ENCODE measurements at regions not wholly inside any gene's neighbourhood (a gene's known extent, or its start where the extent isn't known, plus 50 kb on each side); places are given as distances from the start of the nearest gene placed in this dataset.

DNA sequence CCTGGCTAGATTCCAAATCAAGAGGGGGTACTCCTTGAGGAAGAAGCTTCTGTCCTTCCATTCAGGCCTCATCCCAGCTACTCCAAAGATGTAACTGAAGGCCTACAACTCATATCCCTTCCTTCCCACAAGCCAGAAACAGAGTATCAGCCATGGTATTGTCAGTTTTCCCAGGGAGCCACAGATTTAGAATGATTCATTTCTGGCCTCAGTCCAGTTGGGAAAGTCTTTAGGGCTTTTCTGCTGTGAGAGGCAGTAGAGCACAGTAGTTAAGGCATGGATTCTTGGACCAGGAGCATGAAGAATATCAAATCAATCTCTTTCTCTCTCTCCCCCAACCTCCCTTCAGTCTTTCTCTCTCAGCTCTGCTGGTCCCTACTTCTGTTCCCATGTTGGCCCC lies 505.0 kb downstream of the BCOR start:
- DNase-seq (ENCODE audit: low read depth in 2 of 2): peak in 1 of 2 experiments; percentile 11

DNA sequence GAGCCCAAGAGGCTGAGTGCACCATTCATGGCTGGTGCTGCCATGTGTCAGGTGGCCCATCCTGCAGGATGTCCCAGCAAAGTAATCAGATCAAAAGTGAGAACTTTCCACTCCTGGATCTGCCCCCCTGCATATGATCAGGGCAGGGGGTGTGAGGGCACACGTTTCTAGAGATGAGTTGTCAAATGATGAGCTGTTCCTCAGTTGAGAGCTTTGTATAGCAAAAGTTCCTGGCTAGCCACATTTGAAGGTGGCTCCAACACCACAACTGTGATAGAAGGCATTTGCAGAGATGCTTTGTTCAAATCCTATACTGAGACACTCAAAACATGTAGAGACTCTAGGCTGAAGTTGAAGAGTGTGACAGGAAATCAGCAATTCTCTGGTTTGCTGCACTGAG lies 501.8 kb downstream of the BCOR start:
- DNase-seq (ENCODE audit: low read depth in 2 of 2): no peak

GRCh38 chrX:39596437-39596836 lies 501.3 kb downstream of the BCOR start:
- DNase-seq (ENCODE audit: low read depth in 2 of 2): no peak

GRCh38 chrX:39599339-39599738 lies 498.4 kb downstream of the BCOR start:
- DNase-seq (ENCODE audit: low read depth in 2 of 2): no peak

DNA sequence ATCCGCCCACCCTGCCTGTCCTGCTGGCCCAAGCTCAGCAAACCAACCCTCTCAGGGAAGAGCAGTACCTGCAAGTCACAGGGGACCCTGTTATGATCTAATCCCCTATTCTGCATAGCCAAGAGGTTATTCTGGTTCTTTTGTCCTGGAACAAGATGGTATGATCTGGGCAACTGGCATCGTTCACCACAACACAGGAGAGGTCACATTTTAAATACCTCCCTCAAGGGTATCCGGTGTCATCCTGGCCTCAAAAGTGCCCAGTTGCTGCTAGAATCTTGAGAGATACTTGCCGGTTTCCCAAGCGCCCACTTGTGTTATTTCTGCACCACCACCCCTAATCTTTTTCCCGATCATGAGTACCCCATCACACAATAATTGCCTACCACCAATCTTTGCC lies 497.5 kb downstream of the BCOR start:
- DNase-seq (ENCODE audit: low read depth in 2 of 2): no peak

DNA sequence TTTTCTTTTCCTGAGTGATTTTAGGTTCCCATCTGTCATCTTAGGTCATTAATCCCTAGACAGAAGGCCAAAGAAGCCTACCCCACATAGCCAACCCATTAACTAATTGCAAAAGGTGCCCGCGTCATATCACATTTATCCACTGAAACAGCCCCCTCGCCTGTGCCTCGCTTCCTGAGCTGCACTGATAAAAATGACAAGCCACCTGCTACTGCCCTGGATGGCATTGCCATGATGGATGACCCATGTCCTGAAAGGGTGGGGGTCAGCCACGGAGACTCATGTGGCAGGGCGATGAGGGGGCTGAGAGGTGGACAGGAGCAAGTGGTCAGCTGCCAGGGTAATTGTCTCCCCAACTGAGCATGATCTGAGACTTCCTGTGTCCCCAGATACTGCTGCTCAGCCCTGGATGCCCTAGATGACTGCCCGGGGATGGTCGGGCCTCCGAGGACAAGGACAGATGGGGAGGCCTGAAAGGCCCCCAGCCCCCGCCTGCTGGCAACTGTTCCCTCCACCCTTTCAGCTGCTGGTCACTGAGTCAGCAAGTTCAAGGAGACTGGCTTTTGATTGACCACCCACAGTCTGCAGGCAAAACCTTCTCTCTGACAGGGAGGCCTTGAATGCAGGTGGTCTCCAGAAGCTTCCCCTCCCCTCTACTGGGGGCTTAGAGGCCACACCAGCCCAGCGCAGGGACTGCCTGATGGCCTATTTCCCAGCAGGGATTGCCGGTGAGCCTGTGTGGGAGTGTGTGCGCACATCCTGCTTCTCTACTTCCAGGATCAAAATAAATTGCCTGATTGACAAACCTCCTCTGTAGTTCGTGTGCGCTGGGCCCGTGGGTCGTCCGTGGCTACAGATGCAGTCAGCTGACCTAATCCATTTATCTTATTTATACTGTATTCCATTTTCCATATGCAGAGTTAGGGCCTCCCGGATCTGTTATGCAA lies 496.3 kb downstream of the BCOR start:
- no peak for DNase-seq (ENCODE audit: low read depth in 2 of 2)

GRCh38 chrX:39602195-39602594 lies 495.6 kb downstream of the BCOR start:
- DNase-seq (ENCODE audit: low read depth in 2 of 2): no peak

DNA sequence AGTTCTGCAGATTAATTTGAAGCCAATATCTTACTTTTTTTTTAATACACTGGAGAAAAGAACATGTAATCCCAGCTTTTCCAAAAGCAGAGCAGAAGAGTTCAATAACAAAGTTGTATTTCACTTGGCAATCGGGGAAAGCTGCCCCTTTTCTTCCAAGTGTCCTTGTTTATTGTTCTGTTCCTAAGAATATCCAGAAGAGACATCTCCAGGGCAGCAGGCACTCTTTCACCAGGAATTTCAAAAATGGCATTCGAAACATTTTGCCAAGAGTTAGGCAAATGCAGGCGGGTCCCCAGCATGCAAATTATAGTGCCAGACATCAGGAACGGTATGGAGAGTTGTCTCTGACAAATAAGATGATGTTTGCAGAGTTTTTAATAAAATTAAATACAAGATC lies 494.5 kb downstream of the BCOR start:
- no peak for DNase-seq (ENCODE audit: low read depth in 2 of 2)

DNA sequence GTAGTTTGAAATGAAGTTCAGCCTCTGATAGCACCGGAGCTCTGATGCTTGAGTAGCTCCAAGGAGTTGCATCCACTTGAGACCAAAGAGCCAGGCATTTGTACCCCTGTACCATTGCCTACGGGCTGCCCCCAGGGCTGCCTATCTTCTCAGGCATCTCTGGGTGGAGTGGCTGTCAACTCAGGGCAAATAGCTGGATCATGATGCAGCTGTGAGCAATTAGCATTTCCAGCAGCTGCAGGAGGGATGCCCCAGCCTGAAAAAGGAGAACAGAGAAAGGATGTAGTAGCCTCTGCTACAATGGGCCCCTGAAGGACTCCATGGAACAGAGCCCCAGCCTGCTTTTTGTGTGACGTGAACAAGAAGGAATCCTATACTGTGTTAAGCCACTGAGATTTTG lies 492.6 kb downstream of the BCOR start:
- DNase-seq (ENCODE audit: low read depth in 2 of 2): no peak

GRCh38 chrX:39605866-39606265 lies 491.9 kb downstream of the BCOR start:
- no peak for DNase-seq (ENCODE audit: low read depth in 2 of 2)

- DNase-seq (ENCODE audit: low read depth in 2 of 2): no peak
Observed at GRCh38 chrX:39609941-39610340, 487.8 kb downstream of the BCOR start.

DNA sequence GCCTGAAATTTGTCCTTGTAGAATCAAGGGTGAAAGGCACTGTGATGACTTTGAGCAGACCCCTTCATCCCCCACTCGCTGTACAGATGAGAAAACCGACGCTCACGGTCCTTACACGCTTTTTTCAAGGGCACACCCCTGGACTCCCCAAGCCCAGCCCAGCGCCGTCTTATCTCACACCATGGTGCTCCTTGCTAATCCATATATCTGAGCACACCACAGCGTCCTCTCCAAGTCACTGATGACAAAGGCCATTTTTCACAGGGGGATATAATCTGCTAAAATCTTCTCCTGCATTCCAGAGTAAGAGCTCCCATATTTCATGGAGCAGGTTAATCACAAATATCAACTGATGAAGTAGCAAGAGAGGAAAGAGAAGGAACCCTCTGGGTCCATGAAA lies 486.3 kb downstream of the BCOR start:
- no peak for DNase-seq (ENCODE audit: low read depth in 2 of 2)

GRCh38 chrX:39613482-39613995 lies 484.2 kb downstream of the BCOR start:
- DNase-seq (ENCODE audit: low read depth in 2 of 2): no peak

GRCh38 chrX:39613997-39614679 lies 483.6 kb downstream of the BCOR start:
- DNase-seq (ENCODE audit: low read depth in 2 of 2): no peak

GRCh38 chrX:39614680-39614998 lies 483.1 kb downstream of the BCOR start:
- no peak for DNase-seq (ENCODE audit: low read depth in 2 of 2)

GRCh38 chrX:39616098-39616729 lies 481.5 kb downstream of the BCOR start:
- DNase-seq (ENCODE audit: low read depth in 2 of 2): no peak

DNA sequence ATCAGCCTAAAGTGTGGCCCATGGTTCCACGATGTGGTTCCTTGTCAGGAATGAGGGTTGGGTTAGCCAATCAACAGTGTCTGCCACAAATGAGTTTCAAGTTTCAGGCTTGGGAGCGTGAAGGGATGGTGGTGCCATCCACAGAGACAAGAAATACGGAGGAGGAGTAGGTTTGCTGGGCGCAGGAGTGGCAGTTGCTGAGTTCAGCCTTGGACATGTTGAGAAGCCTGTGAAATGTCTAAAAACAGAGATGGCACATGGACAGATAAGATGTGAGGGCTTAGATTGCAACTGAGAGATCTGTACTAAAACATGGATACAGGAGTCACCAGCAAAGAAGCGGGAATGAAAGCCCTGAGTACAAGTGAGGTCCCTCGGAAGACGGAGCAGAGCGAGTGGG lies 481.0 kb downstream of the BCOR start:
- no peak for DNase-seq (ENCODE audit: low read depth in 2 of 2)

DNA sequence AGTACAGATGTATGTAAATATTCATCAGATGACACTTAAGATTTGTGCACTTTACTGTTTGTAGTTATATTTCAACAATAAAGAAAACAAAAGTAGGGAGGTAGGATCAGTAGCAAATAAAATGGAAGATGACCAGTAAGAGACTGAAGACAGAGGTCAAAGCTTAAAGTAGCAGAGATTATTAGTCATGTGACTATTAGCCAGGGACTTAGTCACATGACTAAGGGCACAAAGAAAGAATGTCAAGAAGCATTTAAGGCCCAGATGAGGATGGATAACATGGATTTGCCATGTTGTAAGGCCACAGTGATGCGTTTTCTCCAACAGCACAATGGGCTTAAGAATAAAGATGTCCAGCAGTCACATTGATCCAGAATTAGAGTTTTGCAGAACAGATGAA lies 479.6 kb downstream of the BCOR start:
- DNase-seq (ENCODE audit: low read depth in 2 of 2): no peak

DNA sequence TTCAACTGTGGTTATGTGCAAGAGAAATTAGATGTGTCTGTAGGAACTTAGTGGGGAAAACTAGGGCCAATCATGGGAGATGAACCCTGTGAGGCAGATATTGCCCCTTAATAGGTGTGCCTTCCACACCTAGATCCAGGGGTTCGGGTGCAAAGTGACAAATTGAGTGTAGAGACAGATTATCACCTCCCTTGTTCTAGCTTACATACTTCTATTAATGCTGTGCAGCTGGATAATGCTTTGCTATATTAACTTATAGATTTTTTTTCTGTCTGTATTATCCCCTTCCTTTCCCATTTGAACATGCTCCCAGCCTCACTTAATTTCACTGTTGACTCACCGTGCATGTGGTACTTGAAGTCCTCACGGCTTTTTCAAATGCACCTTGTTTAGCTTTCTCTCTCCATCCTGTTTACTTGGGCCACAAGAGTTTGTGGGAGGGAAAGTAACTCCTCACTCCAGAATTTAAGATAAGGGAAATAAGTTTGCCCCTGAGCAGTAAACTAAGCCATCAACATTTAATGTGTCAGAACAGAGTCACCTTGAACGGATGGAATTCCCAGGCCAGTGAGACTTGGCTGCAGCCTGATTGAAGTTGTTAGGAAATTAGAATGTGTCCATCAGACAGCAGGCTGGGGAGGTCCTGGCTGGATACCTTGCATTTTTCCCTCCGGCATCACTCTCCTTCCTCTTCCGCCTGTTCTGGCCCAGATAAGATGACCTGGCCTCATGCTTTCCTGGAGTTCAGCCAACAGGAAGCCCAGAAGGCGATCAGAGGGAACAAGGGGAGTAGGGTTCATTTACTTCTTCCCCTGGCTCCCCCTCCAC lies 478.4 kb downstream of the BCOR start:
- no peak for DNase-seq (ENCODE audit: low read depth in 2 of 2)

GRCh38 chrX:39624166-39624565 lies 473.6 kb downstream of the BCOR start:
- DNase-seq (ENCODE audit: low read depth in 2 of 2): no peak

DNA sequence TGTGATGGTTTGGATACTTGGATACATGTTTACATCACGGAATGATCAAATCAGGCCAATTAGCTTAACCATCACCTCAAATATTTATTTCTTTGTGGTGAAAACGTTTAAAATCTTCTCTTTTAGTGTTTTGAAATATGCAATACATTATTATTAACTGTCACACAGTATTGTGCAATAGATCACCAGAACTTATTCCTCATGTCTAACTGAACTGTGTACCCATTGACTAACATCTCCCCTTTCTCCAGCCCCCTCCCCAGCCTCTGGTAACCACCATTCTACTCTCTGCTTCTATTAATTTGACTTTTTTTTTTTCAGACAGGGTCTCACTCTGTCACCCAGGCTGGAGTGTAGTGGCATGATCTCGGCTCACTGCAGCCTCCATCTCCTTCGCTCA lies 471.9 kb downstream of the BCOR start:
- DNase-seq (ENCODE audit: low read depth in 2 of 2): no peak

DNA sequence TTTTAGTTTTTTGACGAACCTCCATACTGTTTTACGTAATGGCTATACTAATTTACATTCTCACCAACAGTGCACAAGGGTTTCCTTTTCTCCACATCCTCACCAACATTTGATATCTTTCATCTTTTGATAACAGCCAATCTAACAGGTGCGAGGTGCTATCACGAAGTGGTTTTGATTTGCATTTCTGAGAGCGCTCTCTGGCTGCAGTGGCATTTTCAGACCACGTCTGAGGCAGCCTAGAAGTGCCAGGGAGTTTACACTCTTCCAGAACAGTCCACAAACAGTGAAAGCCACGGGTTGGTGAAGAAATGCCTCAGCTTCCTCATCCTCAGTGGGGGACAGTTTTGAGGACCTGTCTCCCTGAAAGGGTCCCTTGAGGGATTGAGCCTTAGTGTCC lies 471.0 kb downstream of the BCOR start:
- no peak for DNase-seq (ENCODE audit: low read depth in 2 of 2)
